ENCODE measurements at regions not wholly inside any gene's neighbourhood (a gene's known extent, or its start where the extent isn't known, plus 50 kb on each side); places are given as distances from the start of the nearest gene placed in this dataset.

GRCh38 chr4:104860238-104861123, 286.2 kb upstream of the TET2 start:
- TF ChIP-seq, protein P1, sequence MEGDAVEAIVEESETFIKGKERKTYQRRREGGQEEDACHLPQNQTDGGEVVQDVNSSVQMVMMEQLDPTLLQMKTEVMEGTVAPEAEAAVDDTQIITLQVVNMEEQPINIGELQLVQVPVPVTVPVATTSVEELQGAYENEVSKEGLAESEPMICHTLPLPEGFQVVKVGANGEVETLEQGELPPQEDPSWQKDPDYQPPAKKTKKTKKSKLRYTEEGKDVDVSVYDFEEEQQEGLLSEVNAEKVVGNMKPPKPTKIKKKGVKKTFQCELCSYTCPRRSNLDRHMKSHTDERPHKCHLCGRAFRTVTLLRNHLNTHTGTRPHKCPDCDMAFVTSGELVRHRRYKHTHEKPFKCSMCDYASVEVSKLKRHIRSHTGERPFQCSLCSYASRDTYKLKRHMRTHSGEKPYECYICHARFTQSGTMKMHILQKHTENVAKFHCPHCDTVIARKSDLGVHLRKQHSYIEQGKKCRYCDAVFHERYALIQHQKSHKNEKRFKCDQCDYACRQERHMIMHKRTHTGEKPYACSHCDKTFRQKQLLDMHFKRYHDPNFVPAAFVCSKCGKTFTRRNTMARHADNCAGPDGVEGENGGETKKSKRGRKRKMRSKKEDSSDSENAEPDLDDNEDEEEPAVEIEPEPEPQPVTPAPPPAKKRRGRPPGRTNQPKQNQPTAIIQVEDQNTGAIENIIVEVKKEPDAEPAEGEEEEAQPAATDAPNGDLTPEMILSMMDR (conservative IDR thresholded peaks at IDR 0.05; ENCODE audit: low read depth, low read length): peak; percentile 91
- DNase-seq (ENCODE audit: low read depth): peak; percentile 57
- no peak overlapping the region for H3K4me3 ChIP-seq (ENCODE audit: low read length)

- TF ChIP-seq, protein P1 (conservative IDR thresholded peaks at IDR 0.05; ENCODE audit: low read depth, low read length): no peak
- no peak overlapping the region for H3K4me3 ChIP-seq (ENCODE audit: low read length)
- no peak for DNase-seq (ENCODE audit: low read depth)
These were observed 279.9 kb upstream of the TET2 start for GRCh38 chr4:104866809-104867208.

- no peak for DNase-seq (ENCODE audit: low read depth)
- TF ChIP-seq, protein P1 (conservative IDR thresholded peaks at IDR 0.05; ENCODE audit: low read depth, low read length): no peak
- H3K4me3 ChIP-seq (ENCODE audit: low read length): no peak overlapping the region
These were observed 278.1 kb upstream of the TET2 start for GRCh38 chr4:104868533-104868932.

GRCh38 chr4:104868958-104869357, 277.7 kb upstream of the TET2 start:
- no peak for DNase-seq (ENCODE audit: low read depth)
- no peak overlapping the region for H3K4me3 ChIP-seq (ENCODE audit: low read length)
- TF ChIP-seq, protein P1 (conservative IDR thresholded peaks at IDR 0.05; ENCODE audit: low read depth, low read length): no peak

DNA sequence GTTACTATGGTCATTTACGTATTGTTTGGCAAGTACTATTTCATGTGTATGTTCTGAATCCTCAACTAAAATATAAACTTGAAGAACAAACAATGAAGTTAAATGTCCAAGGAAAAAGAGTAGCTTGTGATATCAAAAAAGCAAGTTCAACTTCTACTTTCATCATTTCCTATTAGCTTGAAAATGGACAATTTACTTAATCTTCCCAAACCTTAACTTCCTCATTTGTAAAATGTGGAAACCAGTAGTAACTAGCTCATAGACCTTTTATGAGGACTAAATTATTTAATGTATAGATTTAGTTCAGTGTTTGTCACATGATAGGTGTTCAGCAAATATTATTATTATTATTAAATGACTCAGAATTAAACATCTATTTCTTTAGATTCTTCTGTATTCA, 276.8 kb upstream of the TET2 start:
- TF ChIP-seq, protein P1 (conservative IDR thresholded peaks at IDR 0.05; ENCODE audit: low read depth, low read length): no peak
- no peak overlapping the region for H3K4me3 ChIP-seq (ENCODE audit: low read length)
- DNase-seq (ENCODE audit: low read depth): no peak

DNA sequence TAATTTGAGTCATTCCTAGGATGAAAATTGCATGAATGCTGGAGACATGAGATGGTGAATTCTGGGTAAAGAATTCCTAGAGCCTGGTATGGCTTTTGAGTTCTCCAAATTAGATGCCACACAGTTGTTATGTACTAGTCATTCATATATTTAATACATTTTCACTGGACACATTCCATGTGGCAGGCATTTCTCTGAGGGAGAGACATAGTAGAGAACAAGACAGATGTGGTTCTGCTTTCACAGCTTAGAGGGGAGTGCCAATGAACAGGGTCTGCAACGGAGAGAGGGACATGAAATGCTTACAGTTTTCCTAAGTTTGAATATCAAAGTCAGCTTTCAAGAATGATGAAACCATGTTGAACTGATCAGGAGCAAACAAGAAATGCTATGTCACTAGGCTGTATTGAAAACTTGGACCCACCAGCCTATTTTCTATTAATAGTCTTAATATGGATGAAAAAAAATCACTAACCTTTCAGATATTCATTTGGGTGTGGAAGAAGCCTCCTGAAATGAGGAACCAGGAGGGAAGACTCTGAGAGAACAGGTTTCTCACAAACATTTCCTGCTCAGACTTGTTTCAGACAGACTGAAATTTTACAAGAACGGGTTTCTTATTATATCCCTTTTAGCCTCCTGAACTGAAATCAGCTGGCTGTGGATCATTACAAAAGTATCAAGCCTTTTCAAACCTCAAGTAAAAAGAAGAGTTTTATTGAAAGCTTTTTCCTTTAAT, 276.0 kb upstream of the TET2 start:
- no peak for DNase-seq (ENCODE audit: low read depth)
- TF ChIP-seq, protein P1 (conservative IDR thresholded peaks at IDR 0.05; ENCODE audit: low read depth, low read length): no peak
- H3K4me3 ChIP-seq (ENCODE audit: low read length): no peak overlapping the region
